ENCODE measurements at regions not wholly inside any gene's neighbourhood (a gene's known extent, or its start where the extent isn't known, plus 50 kb on each side); places are given as distances from the start of the nearest gene placed in this dataset.

- no peak for TF ChIP-seq CTCF (IDR thresholded peaks at IDR 0.05; ENCODE audit: low read depth, low read length, missing control alignments)
- in situ Hi-C loops (cut with HindIII; ENCODE audit: low sequenced_read_pairs): no loop called here
- no peak for DNase-seq (ENCODE audit: low read depth)
- no peak overlapping the region for H3K4me3 ChIP-seq (ENCODE audit: low read depth, low read length)
These were observed 150.9 kb upstream of the CYRIA start for GRCh38 chr2:16816522-16816921.

GRCh38 chr2:16816016-16816415, 150.4 kb upstream of the CYRIA start:
- no peak for TF ChIP-seq CTCF (IDR thresholded peaks at IDR 0.05; ENCODE audit: low read depth, low read length, missing control alignments)
- in situ Hi-C loops (cut with HindIII; ENCODE audit: low sequenced_read_pairs): no loop called here
- no peak for DNase-seq (ENCODE audit: low read depth)
- H3K4me3 ChIP-seq (ENCODE audit: low read depth, low read length): no peak overlapping the region

GRCh38 chr2:16813593-16813992, 148.0 kb upstream of the CYRIA start:
- no peak for TF ChIP-seq CTCF (IDR thresholded peaks at IDR 0.05; ENCODE audit: low read depth, low read length, missing control alignments)
- no peak for DNase-seq (ENCODE audit: low read depth)
- in situ Hi-C loops (cut with HindIII; ENCODE audit: low sequenced_read_pairs): no loop called here

GRCh38 chr2:16798472-16798871, 132.8 kb upstream of the CYRIA start:
- H3K4me3 ChIP-seq (ENCODE audit: low read depth, low read length): no peak overlapping the region
- no peak for DNase-seq (ENCODE audit: low read depth)
- no peak for TF ChIP-seq CTCF (IDR thresholded peaks at IDR 0.05; ENCODE audit: low read depth, low read length, missing control alignments)
- in situ Hi-C loops (cut with HindIII; ENCODE audit: low sequenced_read_pairs): no loop called here

More at GRCh38 chr2:16813593-16813992, 148.0 kb upstream of the CYRIA start:
- no peak overlapping the region for H3K4me3 ChIP-seq (ENCODE audit: low read depth, low read length)

- in situ Hi-C loops (cut with HindIII; ENCODE audit: low sequenced_read_pairs): no loop called here
- no peak overlapping the region for H3K4me3 ChIP-seq (ENCODE audit: low read depth, low read length)
- no peak for DNase-seq (ENCODE audit: low read depth)
- no peak for TF ChIP-seq CTCF (IDR thresholded peaks at IDR 0.05; ENCODE audit: low read depth, low read length, missing control alignments)
These were observed 125.9 kb upstream of the CYRIA start for GRCh38 chr2:16791496-16791895.

- no peak for DNase-seq (ENCODE audit: low read depth)
- in situ Hi-C loops (cut with HindIII; ENCODE audit: low sequenced_read_pairs): no loop called here
- no peak for TF ChIP-seq CTCF (IDR thresholded peaks at IDR 0.05; ENCODE audit: low read depth, low read length, missing control alignments)
- no peak overlapping the region for H3K4me3 ChIP-seq (ENCODE audit: low read depth, low read length)
These were observed 119.5 kb upstream of the CYRIA start for GRCh38 chr2:16785149-16785548.

- H3K4me3 ChIP-seq (ENCODE audit: low read depth, low read length): no peak overlapping the region
- in situ Hi-C loops (cut with HindIII; ENCODE audit: low sequenced_read_pairs): no loop called here
- no peak for DNase-seq (ENCODE audit: low read depth)
- no peak for TF ChIP-seq CTCF (IDR thresholded peaks at IDR 0.05; ENCODE audit: low read depth, low read length, missing control alignments)
These were observed 119.0 kb upstream of the CYRIA start for GRCh38 chr2:16784652-16785051.
